ENCODE measurements at regions not wholly inside any gene's neighbourhood (a gene's known extent, or its start where the extent isn't known, plus 50 kb on each side); places are given as distances from the start of the nearest gene placed in this dataset.
"Not testable (repeated sequence)": the region's sequence is repeated elsewhere in the genome, so short reads cannot be mapped to it uniquely, and the experiment has no call there.

DNA sequence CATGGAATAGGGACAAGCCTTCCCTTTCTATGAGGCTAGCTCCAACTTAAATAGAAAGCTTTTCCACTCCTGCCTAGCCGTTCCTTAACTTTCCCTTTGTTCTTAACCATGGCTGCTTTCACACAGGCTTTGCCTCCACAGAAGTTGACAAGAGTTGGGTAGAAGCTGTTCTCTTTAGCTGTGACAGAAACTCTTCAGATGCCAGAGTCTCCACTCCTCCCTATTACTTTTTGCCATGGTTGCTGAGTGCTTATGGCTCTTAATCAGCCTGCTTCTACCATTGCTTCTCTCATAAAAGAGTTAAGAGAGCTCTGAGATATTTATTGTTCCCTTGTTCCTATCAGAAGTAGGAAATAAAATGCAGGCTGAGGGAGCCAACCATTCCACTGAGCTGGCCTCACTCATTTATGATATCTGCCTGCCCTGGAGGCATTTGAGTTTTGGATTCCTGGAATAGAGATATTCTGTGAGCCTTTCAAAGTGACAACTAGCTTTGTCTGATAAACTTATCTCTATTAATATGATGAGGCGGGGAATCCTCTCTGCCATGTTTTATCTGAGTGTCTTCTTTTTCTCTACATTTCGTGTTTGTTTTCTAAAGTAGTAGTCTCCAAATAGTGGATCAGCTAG is 162.6 kb downstream of the DMAC1 start:
- intact Hi-C loops (cut with micrococcal nuclease) = no loop called here
- DNase-seq (no peak), ATAC-seq (no peak)

DNA sequence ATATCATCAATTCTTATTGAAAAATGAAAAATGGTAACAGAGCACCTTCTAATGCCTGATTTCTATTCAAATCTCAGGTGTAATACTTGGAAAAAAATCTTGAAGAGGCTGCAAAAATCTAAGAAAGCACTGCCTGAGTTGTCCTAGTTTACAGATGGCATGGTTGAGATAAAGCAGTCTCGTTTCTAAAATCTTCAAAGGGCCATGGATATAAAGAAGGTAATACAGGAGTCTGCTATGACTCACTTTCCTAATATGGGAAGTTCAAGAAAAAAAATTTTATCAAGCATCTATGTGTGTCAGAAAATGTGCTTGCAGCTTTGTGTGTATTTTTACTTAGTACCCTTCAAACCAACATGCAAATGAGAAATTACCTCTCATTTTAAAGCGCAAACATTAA is 163.3 kb downstream of the DMAC1 start:
- ATAC-seq = no peak
- no peak for DNase-seq
- intact Hi-C loops (cut with micrococcal nuclease) = no loop called here

DNA sequence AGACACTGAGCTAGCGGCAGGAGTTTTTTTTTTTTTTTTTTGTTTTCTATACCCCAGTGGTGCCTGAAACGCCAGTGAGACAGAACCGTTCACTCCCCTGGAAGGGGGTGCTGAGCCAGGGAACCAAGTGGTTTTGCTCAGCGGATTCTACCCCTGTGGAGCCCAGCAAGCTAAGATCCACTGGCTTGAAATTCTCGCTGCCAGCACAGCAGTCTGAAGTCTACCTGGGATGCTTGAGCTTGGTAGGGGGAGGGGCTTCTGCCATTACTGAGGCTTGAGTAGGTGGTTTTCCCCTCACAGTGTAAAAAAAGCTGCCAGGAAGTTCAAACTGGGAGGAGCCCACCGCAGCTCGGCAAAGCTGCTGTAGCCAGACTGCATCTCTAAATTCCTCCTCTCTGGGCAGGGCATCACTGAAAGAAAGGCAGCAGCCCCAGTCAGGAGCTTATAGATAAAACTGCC is 173.0 kb downstream of the DMAC1 start:
- ATAC-seq; DNase-seq; intact Hi-C loops (cut with micrococcal nuclease): not testable (repeated sequence)

DNA sequence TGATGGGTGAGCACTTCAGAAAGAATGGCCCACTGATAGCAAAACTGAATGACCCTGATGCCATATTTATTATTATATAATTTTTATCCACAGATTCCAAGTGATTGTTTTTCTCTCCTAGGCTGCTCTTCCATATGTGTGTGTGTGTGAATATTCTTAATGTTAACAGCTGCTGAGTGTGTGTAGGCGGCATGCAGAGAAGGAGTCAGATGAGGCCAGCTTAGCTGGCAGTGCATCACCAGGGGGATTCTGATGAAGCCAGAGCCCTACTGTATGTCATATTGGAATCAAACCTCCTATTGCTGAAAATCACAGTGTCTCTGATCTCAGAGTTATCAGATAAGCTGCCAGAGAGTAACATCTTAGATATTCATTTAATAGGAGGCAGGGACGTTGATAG is 177.1 kb downstream of the DMAC1 start:
- ATAC-seq = no peak
- intact Hi-C loops (cut with micrococcal nuclease) = no loop called here
- DNase-seq = no peak

DNA sequence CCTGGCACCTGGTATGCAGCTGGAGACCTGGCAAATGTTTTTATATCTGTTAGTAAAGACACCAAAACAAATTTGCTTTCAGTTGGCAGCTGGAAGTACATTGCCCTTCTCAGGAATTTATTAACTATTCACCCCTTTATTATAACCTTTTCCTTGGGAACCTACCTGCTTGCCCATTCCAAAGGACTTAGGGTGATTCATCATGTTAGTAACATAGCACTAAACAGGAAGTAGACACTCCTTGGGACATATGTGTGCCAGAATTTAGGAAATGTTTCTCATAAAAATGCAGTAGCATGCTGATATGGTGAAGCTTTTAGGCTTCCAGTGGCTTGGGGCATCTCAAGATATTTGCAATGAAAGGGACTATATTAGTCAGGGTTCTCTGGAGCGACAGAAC is 184.2 kb downstream of the DMAC1 start:
- intact Hi-C loops (cut with micrococcal nuclease) = no loop called here
- ATAC-seq = no peak
- no peak for DNase-seq

DNA sequence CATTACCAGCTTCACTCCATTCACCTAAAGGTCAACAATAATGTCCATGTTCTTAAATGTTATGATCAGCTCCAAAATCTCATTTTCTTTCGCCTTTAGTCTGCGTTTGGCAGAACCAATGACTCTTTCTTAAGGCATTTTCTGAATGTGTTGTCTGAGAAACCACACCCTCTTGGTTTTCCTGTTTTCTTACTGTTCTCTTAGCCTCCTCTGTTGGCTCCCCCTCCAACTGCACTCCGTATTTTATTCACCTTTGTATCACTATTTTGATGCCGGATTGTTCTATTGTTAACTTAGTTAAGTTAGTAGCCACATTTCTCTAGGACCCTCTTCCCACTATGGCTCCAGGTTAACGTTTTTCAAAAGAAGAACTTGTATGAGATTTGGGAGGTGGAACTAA is 185.6 kb downstream of the DMAC1 start:
- intact Hi-C loops (cut with micrococcal nuclease) = no loop called here
- ATAC-seq = no peak
- no peak for DNase-seq

DNA sequence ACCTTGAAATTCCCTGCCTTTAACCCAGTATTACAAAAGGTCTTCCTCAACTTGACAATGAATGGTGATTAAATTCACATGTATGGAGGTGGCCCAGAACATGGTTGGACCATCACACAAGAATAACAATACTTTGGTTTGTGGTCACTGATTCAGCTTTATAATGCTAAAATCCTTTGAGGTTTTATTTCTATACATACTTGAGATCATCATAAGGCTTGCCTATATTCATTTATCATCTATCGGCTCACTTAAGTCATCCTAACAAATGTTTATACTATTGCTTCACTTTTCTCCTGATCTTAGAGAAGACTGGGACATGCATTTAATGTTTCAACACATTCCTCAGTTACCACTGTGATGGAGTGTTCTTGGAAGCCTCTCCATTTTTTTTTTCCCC is 191.3 kb downstream of the DMAC1 start:
- ATAC-seq (no peak), DNase-seq (no peak)
- intact Hi-C loops (cut with micrococcal nuclease) = no loop called here

DNA sequence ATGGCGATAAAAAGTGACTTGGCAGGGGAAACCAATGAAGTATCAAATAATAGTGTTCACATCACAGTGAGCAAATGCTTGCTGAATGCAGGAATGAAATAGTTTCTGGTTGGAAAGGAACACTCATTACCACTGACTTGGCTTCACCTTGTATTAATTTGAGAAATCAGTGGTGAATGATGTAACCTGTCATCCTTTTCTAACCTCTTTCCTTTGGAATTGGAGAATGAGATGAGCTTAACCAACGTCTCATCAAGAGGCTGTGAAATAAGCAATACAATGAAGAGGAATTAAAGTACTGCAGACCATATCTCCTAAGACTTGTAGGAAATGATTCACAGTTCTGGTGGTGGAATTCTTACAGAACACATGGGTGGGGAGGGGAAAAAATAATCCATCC is 192.2 kb downstream of the DMAC1 start:
- intact Hi-C loops (cut with micrococcal nuclease) = no loop called here
- ATAC-seq (no peak), DNase-seq (no peak)

DNA sequence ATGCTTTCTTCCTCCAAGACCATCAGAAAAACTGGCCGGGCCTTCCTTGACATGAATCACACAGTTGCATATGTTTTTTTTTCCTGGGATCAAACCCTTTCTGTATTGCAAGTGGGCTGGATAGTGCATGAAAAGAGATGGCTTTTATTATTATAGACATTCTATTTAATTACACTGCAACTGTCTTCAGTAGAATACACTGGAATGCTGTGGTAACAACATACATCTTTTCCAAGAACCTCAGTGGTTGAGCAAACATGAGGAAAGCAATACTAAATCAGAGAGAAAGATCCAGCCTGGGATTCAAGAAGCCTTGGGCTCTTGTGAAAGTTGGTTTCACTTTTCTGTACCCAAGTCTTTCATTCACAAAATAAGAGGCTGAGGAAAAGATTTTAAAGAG is 193.0 kb downstream of the DMAC1 start:
- DNase-seq = no peak
- intact Hi-C loops (cut with micrococcal nuclease) = no loop called here
- no peak for ATAC-seq

DNA sequence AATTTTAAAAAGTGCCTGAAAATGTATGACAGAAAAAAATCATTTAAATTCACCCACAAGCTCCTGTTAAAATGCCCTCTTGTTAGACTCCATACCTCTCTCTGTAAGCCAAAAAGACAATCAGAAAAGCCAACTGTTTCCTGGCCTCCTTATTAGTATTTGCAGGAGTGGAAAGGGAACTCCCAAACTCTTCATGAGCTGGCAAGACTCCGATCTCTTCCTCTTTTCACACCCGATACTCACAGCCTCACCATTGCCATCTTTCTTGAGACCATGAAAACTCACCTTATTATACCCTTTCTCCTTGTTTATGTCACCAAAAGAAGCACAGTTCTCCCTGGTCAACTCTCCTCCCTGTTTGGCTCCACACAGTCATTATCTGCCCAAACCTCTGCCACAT is 197.8 kb downstream of the DMAC1 start:
- intact Hi-C loops (cut with micrococcal nuclease) = no loop called here
- ATAC-seq (no peak), DNase-seq (no peak)

DNA sequence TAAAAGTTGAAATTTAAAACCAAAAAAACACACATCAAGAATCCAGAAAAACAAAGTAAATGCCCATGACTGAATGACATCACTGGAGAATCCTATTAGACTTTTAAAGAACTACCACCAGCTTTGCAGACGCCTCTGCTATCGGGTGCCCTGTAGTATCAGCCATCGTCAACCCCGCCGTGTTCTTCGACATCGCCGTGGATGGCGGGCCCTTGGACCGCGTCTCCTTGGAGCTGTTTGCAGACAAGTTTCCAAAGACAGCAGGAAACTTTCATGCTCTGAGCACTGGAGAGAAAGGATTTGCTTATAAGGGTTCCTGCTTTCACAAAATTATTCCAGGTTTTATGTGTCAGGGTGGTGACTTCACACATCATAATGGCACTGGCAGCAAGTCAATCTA is 201.9 kb downstream of the DMAC1 start:
- ATAC-seq (no peak), DNase-seq (no peak)
- intact Hi-C loops (cut with micrococcal nuclease) = no loop called here

DNA sequence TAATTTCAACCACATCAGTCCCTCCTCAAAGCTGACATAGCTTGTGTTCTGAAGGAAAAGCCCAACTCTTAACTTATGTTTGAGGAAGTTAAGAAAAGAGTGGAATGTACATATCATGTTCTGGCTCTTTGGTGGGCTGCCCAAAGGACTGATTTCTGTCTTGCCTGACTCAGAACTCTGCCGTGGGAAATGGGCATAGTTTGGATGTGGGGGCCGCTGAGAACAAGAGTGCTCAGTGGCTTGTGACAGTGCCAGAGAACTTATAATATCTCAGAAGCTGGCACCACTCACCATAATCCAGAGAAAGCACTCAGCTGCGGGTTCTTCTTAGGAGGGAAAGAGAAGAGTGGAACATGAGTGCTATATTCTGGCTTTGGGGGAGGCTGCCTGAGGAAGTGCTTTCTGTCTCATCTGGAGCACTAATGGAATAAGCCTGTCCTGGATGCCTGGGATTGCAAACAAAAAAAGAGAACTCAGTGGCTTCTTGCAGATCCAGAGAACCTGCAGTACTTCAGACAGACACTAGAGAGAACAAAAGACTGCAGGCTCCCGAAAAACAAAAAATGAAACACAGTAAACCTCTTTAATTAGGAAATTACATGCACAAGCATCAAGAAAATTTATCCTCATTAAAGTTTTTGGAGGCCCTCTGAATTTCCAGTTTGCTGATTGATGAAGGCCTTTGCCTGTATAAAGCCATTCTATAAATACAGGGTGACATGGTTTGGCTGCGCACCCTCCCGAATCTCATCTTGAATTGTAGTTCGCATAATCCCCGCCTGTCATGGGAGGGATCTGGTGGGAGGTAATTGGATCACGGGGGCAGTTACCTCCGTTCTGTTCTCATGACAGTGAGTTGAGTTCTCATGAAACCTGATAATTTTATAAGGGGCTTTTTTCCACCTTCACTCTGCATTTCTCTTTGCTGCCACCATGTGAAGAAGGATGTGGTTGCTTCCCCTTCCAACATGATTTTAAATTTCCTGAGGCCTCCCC is 207.0 kb downstream of the DMAC1 start:
- DNase-seq (no peak), ATAC-seq (no peak)
- intact Hi-C loops (cut with micrococcal nuclease) = no loop called here

DNA sequence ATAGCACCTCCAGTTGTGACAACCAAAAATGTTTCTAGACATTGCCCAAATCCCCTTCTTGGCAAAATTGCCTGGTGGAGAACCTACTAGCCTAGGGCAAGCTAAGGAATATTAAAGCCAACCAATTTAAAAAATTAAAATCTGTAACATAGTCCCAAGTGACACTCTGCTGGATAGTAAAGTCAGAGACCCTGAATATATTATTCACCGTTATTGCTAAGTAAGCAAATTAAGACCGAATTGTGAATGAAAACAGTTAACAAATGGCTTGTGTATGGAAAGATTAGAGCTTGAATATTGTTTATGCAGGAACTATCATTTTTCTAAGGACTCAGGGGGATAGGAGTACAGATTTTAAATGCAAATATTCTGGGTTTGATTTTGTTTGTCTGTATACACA is 208.1 kb downstream of the DMAC1 start:
- intact Hi-C loops (cut with micrococcal nuclease) = no loop called here
- ATAC-seq (no peak), DNase-seq (no peak)

DNA sequence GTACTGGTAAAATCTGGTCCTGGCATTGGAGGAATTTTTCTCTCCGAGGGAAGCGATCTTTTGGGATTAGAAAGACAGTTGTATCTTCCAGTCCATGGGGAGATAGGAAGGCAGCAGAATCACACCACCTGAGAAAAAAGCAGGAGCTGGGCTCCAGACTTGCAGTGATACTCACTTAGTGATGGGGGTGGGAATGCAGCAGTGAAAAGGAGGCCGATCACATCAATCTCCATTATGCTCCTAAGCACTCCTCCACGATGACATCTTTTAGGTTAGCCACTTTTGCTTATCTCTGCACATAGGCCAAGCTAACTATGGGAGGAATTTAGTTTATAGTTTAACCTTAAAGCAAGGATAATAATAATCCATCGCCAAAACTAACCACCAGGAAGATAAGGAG is 219.0 kb downstream of the DMAC1 start:
- intact Hi-C loops (cut with micrococcal nuclease) = no loop called here
- DNase-seq = no peak
- ATAC-seq = no peak

DNA sequence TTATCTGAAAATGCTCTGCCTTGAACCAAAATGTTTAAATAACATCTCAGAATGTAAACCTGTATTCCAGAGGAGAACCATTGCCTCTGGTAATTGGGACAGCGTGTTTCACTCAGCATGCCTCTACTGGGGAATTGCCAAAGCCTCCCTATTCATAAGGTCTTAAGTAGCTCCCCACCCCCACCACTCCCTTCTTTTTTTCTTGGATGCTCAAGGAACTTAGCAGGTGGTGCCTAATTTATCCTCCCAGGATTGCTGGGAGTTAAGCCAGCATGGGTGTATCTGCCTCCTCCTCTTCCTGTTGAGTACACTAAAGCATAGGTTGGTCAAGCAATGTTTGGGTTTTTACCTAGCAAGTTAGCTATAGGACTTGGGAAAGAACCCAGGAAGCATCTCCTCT is 220.2 kb downstream of the DMAC1 start:
- DNase-seq = no peak
- ATAC-seq = no peak
- intact Hi-C loops (cut with micrococcal nuclease) = no loop called here

DNA sequence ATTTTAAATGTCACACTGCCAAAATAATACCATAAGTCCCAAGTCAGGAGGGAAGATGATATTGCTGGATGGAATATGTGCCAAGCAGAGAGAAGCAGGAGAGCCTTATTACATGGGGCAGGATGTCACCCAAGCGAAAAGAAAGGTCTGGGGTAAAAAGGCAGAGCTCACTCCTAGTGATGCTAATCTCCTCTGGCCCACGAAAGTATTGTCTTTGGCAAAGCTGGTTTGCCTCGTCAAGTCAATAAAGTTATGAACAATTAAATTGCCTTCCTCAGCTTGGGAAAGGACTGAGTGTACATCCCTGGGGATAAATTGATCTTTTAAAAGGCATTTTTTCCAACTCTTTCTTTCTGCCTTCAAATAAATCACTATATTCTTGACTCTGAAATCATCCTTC is 220.6 kb downstream of the DMAC1 start:
- ATAC-seq (no peak), DNase-seq (no peak)
- intact Hi-C loops (cut with micrococcal nuclease) = no loop called here

DNA sequence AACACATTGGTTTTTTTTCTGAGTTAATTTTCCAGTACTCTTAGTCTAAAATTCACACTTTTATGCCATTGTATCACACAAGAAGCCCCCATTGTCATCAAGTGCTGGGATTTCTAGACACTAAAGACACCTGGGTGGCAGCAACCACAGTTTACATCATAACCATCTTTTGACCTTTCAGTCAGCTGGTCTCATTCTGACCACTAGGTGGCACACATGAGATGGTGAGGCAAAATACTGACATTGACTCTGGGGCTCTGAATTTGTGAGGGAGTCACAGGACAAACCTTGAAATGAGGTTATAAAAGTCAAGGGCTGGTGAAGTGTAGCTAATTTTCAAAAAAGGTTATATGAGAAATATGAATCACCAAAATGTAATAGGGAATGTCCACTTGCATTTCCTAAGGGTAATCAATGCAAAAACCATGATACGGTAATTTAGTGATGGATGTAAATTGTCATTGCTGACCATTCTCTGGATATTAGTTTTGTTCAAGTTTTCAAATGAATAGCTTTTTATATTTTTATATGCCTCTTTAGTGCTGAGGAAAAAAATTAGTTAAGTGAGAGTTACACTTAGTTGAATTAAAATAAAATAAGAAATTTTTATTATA is 229.4 kb downstream of the DMAC1 start:
- DNase-seq (no peak), ATAC-seq (peak; percentile 27)
- intact Hi-C loops (cut with micrococcal nuclease) = no loop called here

DNA sequence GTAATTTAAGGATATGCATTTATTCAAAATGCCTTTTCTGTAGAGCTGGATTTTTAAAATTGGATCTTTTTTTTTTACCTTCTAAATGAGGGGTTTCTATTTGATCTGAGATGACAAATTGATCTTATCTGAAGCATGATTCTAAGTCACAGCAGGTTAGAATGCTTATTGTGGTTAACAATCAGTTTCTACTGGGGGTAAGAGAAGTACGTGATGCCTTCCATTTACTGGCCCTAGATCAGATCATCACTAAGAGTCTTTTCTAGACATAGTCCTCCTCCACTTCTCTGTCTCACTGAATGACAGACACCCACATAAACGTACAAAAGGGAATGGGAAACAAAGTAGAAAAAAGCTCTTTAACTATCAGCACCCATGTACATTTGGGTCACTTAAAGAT is 231.9 kb downstream of the DMAC1 start:
- ATAC-seq (no peak), DNase-seq (no peak)
- intact Hi-C loops (cut with micrococcal nuclease) = no loop called here

DNA sequence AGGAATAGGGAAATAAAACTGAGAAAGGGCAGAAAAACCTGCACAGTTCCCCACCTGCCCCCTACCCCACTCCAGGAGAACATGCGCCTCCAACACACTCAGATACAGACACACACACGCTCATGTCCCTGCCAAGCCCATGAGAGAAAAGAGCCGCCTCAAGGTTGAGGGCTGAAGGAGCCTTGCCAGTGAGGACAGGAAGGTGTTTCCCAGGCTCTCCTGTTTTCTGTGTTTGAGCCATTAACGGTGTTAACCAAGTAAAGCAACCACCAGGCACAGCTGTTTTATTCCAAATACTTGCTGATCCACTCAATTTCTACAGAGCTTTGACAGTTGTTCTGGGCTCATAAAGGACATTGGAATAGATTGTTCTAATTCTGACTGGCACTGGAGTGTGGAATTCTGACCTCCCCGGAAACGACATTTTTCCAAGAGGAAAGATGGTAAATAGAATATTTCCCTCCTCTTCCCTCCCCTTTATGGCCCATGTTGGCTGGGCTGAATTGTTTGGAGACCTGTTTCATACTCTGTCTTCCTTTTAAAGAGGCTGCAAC is 238.0 kb downstream of the DMAC1 start:
- ATAC-seq (no peak), DNase-seq (no peak)
- intact Hi-C loops (cut with micrococcal nuclease) = no loop called here

DNA sequence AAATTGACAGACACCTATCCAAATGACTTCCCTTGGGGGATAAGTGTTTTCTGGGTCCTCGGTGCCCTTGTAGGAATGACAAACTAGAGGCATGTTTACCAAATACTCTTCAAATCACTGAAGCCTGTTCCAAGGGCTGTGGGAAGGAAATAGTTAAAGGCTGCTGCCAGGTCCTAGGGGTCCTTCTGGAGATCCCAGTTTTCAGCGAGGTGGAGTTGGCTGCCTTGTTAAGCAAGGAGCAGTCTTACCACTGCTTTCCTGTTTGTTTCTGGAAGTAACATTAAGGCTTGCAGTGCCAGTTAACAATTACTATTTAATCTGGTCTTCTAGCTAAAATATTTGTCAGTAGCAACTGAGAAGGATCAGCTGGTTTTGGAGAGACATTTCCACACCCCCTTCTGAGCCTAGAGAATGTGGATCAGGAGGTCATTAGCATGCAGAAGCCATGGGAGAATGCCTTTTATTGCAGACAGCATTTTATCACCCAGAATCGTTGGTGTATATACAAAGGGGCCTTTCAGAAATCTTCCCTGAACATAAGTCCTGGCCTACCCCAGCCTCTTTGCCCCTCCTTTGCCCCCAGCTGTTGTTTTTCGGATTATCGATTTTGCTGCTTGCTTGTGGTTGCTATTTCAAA is 238.8 kb downstream of the DMAC1 start:
- peak; percentile 77 for ATAC-seq
- intact Hi-C loops (cut with micrococcal nuclease) = no loop called here
- DNase-seq = no peak
